ENCODE measurements at regions not wholly inside any gene's neighbourhood (a gene's known extent, or its start where the extent isn't known, plus 50 kb on each side); places are given as distances from the start of the nearest gene placed in this dataset.
"Not testable (repeated sequence)": the region's sequence is repeated elsewhere in the genome, so short reads cannot be mapped to it uniquely, and the experiment has no call there.

DNA sequence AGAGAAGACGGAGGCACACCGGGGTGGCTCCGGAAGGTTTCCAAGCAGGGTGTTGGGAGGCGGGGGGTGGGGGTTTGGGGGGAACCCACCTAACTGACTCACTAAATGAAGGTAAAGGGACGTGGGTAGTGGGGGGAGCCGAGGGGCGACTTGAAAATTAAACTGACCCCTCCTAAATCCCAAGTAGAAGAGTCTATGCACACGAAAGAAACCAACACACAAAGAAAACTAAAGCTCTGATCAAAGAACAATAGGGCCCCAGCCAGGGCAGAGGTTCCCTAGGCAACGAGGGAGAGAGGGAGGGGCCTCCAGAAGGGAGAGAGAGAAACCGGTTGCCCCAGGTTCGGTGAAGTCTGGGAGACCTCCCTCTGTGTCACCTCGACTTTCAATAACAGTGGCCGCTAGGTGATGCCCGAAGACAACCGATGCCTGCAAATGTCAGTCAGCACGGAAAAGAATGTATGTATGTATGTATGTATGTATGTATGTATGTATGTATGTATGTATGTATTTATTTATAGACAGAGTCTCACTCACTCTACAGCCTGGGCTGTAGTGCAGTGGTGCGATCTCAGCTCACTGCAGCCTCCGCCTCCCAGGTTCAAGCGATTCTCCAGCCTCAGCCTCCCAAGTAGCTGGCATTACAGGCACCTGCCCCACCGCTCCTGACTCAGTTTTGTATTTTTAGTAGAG lies 106.7 kb upstream of the ANKRD30BL start:
- H3K9ac ChIP-seq (ENCODE audit: control insufficient read depth, extremely low read depth, insufficient read depth, low read length); H4K20me1 ChIP-seq (ENCODE audit: control insufficient read depth, extremely low read depth, insufficient read depth, low read length); H3K79me2 ChIP-seq (ENCODE audit: control insufficient read depth, insufficient read depth, low read length); FAIRE-seq; H3K9me1 ChIP-seq (ENCODE audit: control insufficient read depth, extremely low read depth, insufficient read depth, low read length); H2AFZ ChIP-seq (ENCODE audit: control insufficient read depth, low read length); H3K36me3 ChIP-seq (ENCODE audit: control insufficient read depth in 2 of 2, extremely low read depth in 1 of 2, insufficient read depth in 2 of 2, low read length in 2 of 2); H3K9me3 ChIP-seq (ENCODE audit: control insufficient read depth, low read depth, low read length); dilution Hi-C loops (cut with MboI; ENCODE audit: extremely low pct_ligation_motif_present, low sequenced_read_pairs); H3K27me3 ChIP-seq (ENCODE audit: control insufficient read depth, extremely low read depth, insufficient read depth, low read length); H3K4me1 ChIP-seq (ENCODE audit: control insufficient read depth, extremely low read depth, insufficient read depth, low read length); H3K27ac ChIP-seq (ENCODE audit: control insufficient read depth, insufficient read depth, low read length): not testable (repeated sequence)
- Histone ChIP-seq H3K4me2 (ENCODE audit: control insufficient read depth, extremely low read depth, insufficient read depth, low read depth, low read length) (peak overlapping the region; percentile 32), H3K4me3 (ENCODE audit: control insufficient read depth in 2 of 3, extremely low read depth in 1 of 3, insufficient read depth in 2 of 3, low read depth in 1 of 3, low read length in 3 of 3) (peak overlapping the region in 1 of 3 experiments; percentile 13)
- DNase-seq (ENCODE audit: low read depth, low spot score), result peak; percentile 63
- TF ChIP-seq, protein P1, sequence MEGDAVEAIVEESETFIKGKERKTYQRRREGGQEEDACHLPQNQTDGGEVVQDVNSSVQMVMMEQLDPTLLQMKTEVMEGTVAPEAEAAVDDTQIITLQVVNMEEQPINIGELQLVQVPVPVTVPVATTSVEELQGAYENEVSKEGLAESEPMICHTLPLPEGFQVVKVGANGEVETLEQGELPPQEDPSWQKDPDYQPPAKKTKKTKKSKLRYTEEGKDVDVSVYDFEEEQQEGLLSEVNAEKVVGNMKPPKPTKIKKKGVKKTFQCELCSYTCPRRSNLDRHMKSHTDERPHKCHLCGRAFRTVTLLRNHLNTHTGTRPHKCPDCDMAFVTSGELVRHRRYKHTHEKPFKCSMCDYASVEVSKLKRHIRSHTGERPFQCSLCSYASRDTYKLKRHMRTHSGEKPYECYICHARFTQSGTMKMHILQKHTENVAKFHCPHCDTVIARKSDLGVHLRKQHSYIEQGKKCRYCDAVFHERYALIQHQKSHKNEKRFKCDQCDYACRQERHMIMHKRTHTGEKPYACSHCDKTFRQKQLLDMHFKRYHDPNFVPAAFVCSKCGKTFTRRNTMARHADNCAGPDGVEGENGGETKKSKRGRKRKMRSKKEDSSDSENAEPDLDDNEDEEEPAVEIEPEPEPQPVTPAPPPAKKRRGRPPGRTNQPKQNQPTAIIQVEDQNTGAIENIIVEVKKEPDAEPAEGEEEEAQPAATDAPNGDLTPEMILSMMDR (optimal IDR thresholded peaks at IDR 0.05 in 1 of 3, IDR thresholded peaks at IDR 0.05 in 1 of 3, conservative IDR thresholded peaks at IDR 0.05 in 1 of 3; ENCODE audit: extremely low read depth in 1 of 3, insufficient read depth in 2 of 3, low read length in 3 of 3), result peak; percentile 37 to 54 (median 46)

DNA sequence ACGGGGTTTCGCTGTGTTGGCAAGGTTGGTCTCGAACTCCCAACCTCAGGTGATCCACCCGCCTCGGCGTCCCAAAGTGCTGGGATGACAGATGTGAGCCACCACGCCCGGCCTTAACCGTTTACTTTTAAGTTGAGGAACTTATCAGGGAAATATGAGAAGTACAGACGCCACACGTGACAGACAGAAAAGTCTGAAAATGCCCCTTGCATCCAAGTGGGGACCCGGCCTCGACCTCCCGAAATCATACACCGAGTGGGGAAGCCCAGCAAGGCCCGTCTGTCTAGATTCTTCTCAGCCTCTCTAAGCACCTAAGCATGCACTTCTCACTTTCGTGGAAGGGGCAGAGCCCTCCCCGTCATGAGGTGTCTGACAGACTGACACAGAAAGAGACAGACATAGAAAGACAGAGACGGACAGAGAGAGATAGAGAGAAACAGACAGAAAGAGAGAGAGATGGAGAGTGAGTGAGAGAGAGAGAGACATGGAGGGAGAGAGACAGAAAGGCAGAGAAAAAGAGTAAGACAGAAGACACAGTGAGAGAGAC lies 107.3 kb upstream of the ANKRD30BL start:
- H3K4me2 ChIP-seq (ENCODE audit: control insufficient read depth, extremely low read depth, insufficient read depth, low read depth, low read length), result no peak overlapping the region
- FAIRE-seq (no peak), DNase-seq (ENCODE audit: low read depth, low spot score) (no peak)
- no peaks in the 10 kb centered on the region for H3K9me1 ChIP-seq (ENCODE audit: control insufficient read depth, extremely low read depth, insufficient read depth, low read length)
- TF ChIP-seq EZH2 (IDR thresholded peaks at IDR 0.05; ENCODE audit: low read length), result no peak
- TF ChIP-seq, protein P1 (optimal IDR thresholded peaks at IDR 0.05 in 1 of 3, IDR thresholded peaks at IDR 0.05 in 1 of 3, conservative IDR thresholded peaks at IDR 0.05 in 1 of 3; ENCODE audit: extremely low read depth in 1 of 3, insufficient read depth in 2 of 3, low read length in 3 of 3), result no peak
- no peak overlapping the region for H3K27ac ChIP-seq (ENCODE audit: control insufficient read depth, insufficient read depth, low read length)
- no peaks in the 10 kb centered on the region for H4K20me1 ChIP-seq (ENCODE audit: control insufficient read depth, extremely low read depth, insufficient read depth, low read length)
- H3K27me3 ChIP-seq (ENCODE audit: control insufficient read depth, extremely low read depth, insufficient read depth, low read length), result no peaks in the 10 kb centered on the region
- dilution Hi-C loops (cut with MboI; ENCODE audit: extremely low pct_ligation_motif_present, low sequenced_read_pairs), result no loop called here
- H3K79me2 ChIP-seq (ENCODE audit: control insufficient read depth, insufficient read depth, low read length), result no peaks in the 10 kb centered on the region
- H3K4me1 ChIP-seq (ENCODE audit: control insufficient read depth, extremely low read depth, insufficient read depth, low read length), result peaks cover 7% of the 10 kb centered on the region
- H3K36me3 ChIP-seq (ENCODE audit: control insufficient read depth in 2 of 2, extremely low read depth in 1 of 2, insufficient read depth in 2 of 2, low read length in 2 of 2), result no peaks in the 10 kb centered on the region
- no peak overlapping the region for H2AFZ ChIP-seq (ENCODE audit: control insufficient read depth, low read length)
- H3K4me3 ChIP-seq (ENCODE audit: control insufficient read depth in 2 of 3, extremely low read depth in 1 of 3, insufficient read depth in 2 of 3, low read depth in 1 of 3, low read length in 3 of 3), result no peak overlapping the region
- no peaks in the 10 kb centered on the region for H3K9me3 ChIP-seq (ENCODE audit: control insufficient read depth, low read depth, low read length)
- no peak overlapping the region for H3K9ac ChIP-seq (ENCODE audit: control insufficient read depth, extremely low read depth, insufficient read depth, low read length)

Data from keratinocyte (primary cell).